Uterus (tissue), 3 donors: ENCODE measurements at regions not wholly inside any gene's neighbourhood (a gene's known extent, or its start where the extent isn't known, plus 50 kb on each side); places are given as distances from the start of the nearest gene placed in this dataset.

ENCODE experiments used
- DNase-seq, 2 donors: peaks; one replicate each; pipeline ENCODE4 v3.0.0-alpha.2; 2019 to 2020
- H3K27ac ChIP-seq, 2 donors: fragments of 200-600 bp; sonication (generic); 1 replicate in 1 of 2; 2 replicates in 1 of 2; pipeline ENCODE4 v1.5.1; 2016 to 2018
- H3K27me3 ChIP-seq, 2 donors: fragments of 200-600 bp; sonication (generic); one replicate each; pipeline ENCODE4 v1.5.1; 2018 to 2019; ENCODE audit warnings: control low read depth in 1 of 2
- H3K36me3 ChIP-seq, 2 donors: fragments of 200-600 bp; sonication (generic); one replicate each; pipeline ENCODE4 v1.5.1; 2019; ENCODE audit warnings: control low read depth in 1 of 2
- H3K4me1 ChIP-seq, 2 donors: fragments of 200-600 bp; sonication (generic); one replicate each; pipeline ENCODE4 v1.5.1; 2018 to 2019; ENCODE audit warnings: control low read depth in 1 of 2
- H3K4me3 ChIP-seq, 2 donors: fragments of 200-600 bp; sonication (generic); 1 replicate in 1 of 2; 2 replicates in 1 of 2; pipeline ENCODE4 v1.5.1; 2018 to 2019; ENCODE audit warnings: mild to moderate bottlenecking in 1 of 2
- H3K9me3 ChIP-seq, 2 donors: fragments of 200-600 bp; sonication (generic); one replicate each; pipeline ENCODE4 v1.5.1; 2019; ENCODE audit warnings: control low read depth in 1 of 2
- POLR2A ChIP-seq, 2 donors: fragments of 450-650 bp; IDR thresholded peaks; one replicate each; pipeline ENCODE4 v1.6.1; 2016; ENCODE audit warnings: antibody characterized with exemption in 2 of 2, mild to moderate bottlenecking in 1 of 2, moderate library complexity in 1 of 2
- intact Hi-C: fragments of 100-400 bp; cut with DNase I; formaldehyde crosslinking; loops from one replicate; pipeline ENCODE4 v1.15.1; 2023; ENCODE audit warnings: low total_unique reads
- TF ChIP-seq, protein P1 (sequence below), 4 experiments: fragments of 200-600 bp in 2 of 4; fragments of 450-650 bp in 2 of 4; sonication (generic) in 2 of 4; IDR thresholded peaks; one replicate each; pipeline ENCODE4 v1.5.1; 2016 to 2019; ENCODE audit warnings: antibody characterized with exemption in 4 of 4, mild to moderate bottlenecking in 2 of 4, moderate library complexity in 1 of 4
- donor health status: DM: yes; HTN: yes; CAD: no.

DNA sequence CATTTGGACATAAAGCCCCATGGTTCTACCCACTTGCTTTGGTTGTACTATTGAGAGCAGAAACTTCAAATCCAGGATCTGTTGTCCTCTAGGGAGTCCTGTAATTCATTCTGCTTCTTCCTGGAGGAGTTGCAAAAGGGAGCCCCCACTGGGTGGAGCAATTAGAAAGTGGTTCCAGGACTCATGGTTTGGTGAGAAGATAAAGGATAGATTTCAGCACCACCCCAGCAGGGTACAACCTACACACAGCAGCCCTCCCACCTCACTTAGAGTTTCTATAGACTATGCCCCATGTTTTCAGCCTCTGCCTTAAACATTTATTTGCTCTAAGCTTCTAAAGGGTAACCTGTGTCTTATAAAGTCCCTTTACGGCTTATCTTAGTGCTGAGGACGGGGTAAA, 112.6 kb upstream of the ARRDC3 start:
- no peak for DNase-seq

DNA sequence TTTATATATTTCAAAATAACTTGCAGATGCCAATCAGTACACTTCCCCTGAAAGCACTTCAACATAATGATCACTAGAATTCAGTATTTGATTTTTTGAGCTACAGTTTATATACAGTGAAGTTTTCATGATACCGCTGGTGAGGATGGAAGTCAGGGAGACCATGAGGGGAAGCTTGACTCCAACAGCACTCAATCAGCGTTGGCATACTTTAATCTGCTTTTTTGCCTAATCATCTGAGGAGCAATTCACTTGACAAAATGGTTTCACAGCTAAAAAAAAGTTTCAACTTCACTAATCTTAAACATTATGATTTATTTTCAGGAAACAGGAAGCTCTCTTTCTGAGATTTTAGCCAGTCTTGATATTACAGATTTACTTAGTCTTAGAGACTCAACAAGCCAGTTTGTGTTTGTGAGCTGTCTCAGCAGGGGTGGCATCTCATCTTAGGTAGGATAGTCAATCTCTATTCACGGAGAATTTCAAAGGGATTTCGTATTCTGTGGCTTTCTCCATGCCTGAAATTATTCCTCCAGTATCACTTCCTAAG, 111.4 kb upstream of the ARRDC3 start:
- H3K27ac ChIP-seq = no peak overlapping the region
- no peak for TF ChIP-seq POLR2A (IDR thresholded peaks at IDR 0.05)
- TF ChIP-seq, protein P1, sequence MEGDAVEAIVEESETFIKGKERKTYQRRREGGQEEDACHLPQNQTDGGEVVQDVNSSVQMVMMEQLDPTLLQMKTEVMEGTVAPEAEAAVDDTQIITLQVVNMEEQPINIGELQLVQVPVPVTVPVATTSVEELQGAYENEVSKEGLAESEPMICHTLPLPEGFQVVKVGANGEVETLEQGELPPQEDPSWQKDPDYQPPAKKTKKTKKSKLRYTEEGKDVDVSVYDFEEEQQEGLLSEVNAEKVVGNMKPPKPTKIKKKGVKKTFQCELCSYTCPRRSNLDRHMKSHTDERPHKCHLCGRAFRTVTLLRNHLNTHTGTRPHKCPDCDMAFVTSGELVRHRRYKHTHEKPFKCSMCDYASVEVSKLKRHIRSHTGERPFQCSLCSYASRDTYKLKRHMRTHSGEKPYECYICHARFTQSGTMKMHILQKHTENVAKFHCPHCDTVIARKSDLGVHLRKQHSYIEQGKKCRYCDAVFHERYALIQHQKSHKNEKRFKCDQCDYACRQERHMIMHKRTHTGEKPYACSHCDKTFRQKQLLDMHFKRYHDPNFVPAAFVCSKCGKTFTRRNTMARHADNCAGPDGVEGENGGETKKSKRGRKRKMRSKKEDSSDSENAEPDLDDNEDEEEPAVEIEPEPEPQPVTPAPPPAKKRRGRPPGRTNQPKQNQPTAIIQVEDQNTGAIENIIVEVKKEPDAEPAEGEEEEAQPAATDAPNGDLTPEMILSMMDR (IDR thresholded peaks at IDR 0.05) = no peak
- no peaks in the 10 kb centered on the region for H3K27me3 ChIP-seq
- H3K4me1 ChIP-seq = no peaks in the 10 kb centered on the region
- DNase-seq = no peak
- intact Hi-C loops = no loop called here
- H3K36me3 ChIP-seq = no peaks in the 10 kb centered on the region
- no peak overlapping the region for H3K4me3 ChIP-seq
- H3K9me3 ChIP-seq = no peaks in the 10 kb centered on the region

More for the DNA sequence above, 112.6 kb upstream of the ARRDC3 start:
- Histone ChIP-seq H3K4me1 (no peaks in the 10 kb centered on the region), H3K27ac (no peak overlapping the region), H3K4me3 (no peak overlapping the region), H3K36me3 (no peaks in the 10 kb centered on the region), H3K9me3 (no peaks in the 10 kb centered on the region), H3K27me3 (no peaks in the 10 kb centered on the region)
- no peak for TF ChIP-seq POLR2A (IDR thresholded peaks at IDR 0.05)
- TF ChIP-seq, protein P1 (IDR thresholded peaks at IDR 0.05) = no peak
- intact Hi-C loops = no loop called here

DNA sequence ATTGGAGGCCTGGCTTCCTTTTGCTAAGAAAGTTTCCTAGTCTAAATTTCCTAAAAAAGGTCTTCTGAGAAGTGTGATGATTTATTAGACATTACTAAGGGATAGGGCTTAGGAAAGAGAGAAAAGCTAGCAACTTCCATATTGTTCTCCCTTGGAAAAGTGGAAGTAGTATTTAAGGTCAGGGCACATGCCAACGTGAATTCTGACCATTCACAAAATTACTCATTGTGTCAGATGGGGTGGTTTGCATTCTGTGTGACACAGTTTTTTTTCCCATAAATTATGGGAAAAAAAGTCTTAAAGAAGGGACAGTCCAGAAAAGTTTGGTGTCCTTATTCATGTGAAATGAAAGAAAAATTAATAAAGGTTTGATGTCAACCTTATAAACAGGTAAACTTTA, 110.0 kb upstream of the ARRDC3 start:
- intact Hi-C loops = no loop called here
- no peak overlapping the region for H3K27ac ChIP-seq
- no peak overlapping the region for H3K4me3 ChIP-seq
- H3K4me1 ChIP-seq = no peaks in the 10 kb centered on the region
- no peaks in the 10 kb centered on the region for H3K36me3 ChIP-seq
- no peak for DNase-seq
- TF ChIP-seq, protein P1 (IDR thresholded peaks at IDR 0.05) = no peak
- TF ChIP-seq POLR2A (IDR thresholded peaks at IDR 0.05) = no peak
- H3K9me3 ChIP-seq = no peaks in the 10 kb centered on the region
- no peaks in the 10 kb centered on the region for H3K27me3 ChIP-seq

DNA sequence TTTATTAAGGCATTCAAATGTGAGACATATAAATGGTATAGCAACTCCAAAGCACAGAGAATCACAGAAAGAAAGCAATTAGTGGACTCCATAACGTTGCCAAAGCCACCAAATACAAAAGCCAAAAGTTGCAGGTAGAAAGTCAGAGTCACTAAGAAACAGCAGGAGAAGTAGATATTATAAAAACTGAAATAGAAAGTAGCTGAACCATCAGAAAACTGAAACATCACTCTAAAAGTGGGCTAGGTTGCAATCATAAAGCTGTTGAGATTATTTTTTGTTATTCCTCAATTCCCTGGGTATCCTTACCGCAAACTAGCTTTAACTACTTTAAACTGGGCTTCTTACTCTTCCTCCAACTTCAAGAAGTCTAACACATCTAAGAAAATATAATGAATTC, 108.1 kb upstream of the ARRDC3 start:
- no peak for TF ChIP-seq POLR2A (IDR thresholded peaks at IDR 0.05)
- TF ChIP-seq, protein P1 (IDR thresholded peaks at IDR 0.05) = no peak
- no peaks in the 10 kb centered on the region for H3K27me3 ChIP-seq
- no peaks in the 10 kb centered on the region for H3K9me3 ChIP-seq
- intact Hi-C loops = no loop called here
- no peak overlapping the region for H3K27ac ChIP-seq
- no peaks in the 10 kb centered on the region for H3K4me1 ChIP-seq
- no peaks in the 10 kb centered on the region for H3K36me3 ChIP-seq
- no peak for DNase-seq
- H3K4me3 ChIP-seq = no peak overlapping the region

DNA sequence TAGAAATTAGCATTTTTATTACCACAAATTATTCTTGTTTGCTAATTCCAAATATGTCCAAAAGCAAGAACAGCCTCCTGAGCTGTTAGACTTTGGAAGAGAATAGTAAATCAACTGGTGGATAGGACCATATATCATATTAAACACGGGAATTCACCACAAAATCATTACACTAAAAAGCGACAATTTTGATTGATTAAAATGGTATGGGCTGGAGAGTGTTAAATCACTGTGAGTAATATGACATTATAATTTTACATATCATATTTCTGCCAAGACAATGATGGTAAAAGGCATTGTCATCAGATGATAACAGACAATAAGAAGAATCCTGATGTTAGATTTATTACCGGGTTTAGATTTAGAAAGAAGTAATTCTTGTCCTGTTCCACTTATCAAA, 107.2 kb upstream of the ARRDC3 start:
- Histone ChIP-seq H3K36me3 (no peaks in the 10 kb centered on the region), H3K4me1 (no peaks in the 10 kb centered on the region), H3K4me3 (no peak overlapping the region), H3K27ac (no peak overlapping the region), H3K9me3 (no peaks in the 10 kb centered on the region), H3K27me3 (no peaks in the 10 kb centered on the region)
- intact Hi-C loops = no loop called here
- TF ChIP-seq POLR2A (IDR thresholded peaks at IDR 0.05) = no peak
- TF ChIP-seq, protein P1 (IDR thresholded peaks at IDR 0.05) = no peak
- no peak for DNase-seq
